IMR-90 (cell line): ENCODE measurements at regions not wholly inside any gene's neighbourhood (a gene's known extent, or its start where the extent isn't known, plus 50 kb on each side); places are given as distances from the start of the nearest gene placed in this dataset.

Source experiments
- ATAC-seq: fragments of 200-7000 bp; cut with Tn5 transposase; 2 replicates; pipeline ENCODE4 v1.9.1; 2020; ENCODE audit warnings: low read depth, mild to moderate bottlenecking, moderate library complexity
- BruUV-seq: library from RNA; stranded (reverse); fragments of 400-500 nt; replicated peaks from 2 replicates; lab custom pipeline; 2021; lab: Mats Ljungman, UMichigan
- CTCF ChIA-PET: fragments of 300-600 bp; formaldehyde crosslinking; extraction: SDS; loops from one replicate; lab custom pipeline; 2021; ENCODE audit warnings: antibody characterized with exemption; lab: Yijun Ruan, JAX
- POLR2A ChIA-PET: fragments of 300-600 bp; sonication (Branson Sonifier 250); formaldehyde crosslinking; loops from one replicate; lab custom pipeline; 2022; ENCODE audit warnings: antibody characterized with exemption; ENCODE audit not compliant: unreplicated experiment; lab: Charles Lee
- DNase-seq: peaks from one replicate; pipeline ENCODE4 v3.0.0; 2013
- H2AFZ ChIP-seq: replicated peaks from 2 replicates; pipeline ENCODE3; 2013; ENCODE audit warnings: low read length, mild to moderate bottlenecking; ENCODE audit not compliant: poor library complexity
- H2AK5ac ChIP-seq: 2 replicates; pipeline ENCODE4 v1.6.1; 2013; ENCODE audit warnings: low read depth, low read length, inconsistent platforms
- H2AK9ac ChIP-seq: replicated peaks from 2 replicates; pipeline ENCODE3; 2013; ENCODE audit warnings: mild to moderate bottlenecking, low read depth, low read length, moderate library complexity; ENCODE audit not compliant: poor library complexity
- H2BK120ac ChIP-seq: 2 replicates; pipeline ENCODE4 v1.6.1; 2013; ENCODE audit warnings: low read depth, low read length, inconsistent platforms
- H2BK15ac ChIP-seq: 3 replicates; pipeline ENCODE4 v1.6.1; 2013; ENCODE audit warnings: low read depth, low read length, inconsistent platforms
- H2BK20ac ChIP-seq: 2 replicates; pipeline ENCODE4 v1.6.1; 2013; ENCODE audit warnings: low read depth, mild to moderate bottlenecking, inconsistent platforms, low read length, moderate library complexity
- H2BK5ac ChIP-seq: 2 replicates; pipeline ENCODE4 v1.6.1; 2013; ENCODE audit warnings: mild to moderate bottlenecking, low read depth, low read length, inconsistent platforms; ENCODE audit not compliant: poor library complexity, severe bottlenecking
- H3K14ac ChIP-seq: replicated peaks from 2 replicates; pipeline ENCODE4 v1.6.1; 2013; ENCODE audit warnings: low read depth, low read length, inconsistent platforms
- H3K18ac ChIP-seq: 2 replicates; pipeline ENCODE4 v1.6.1; 2013; ENCODE audit warnings: low read depth, low read length, control low read depth
- H3K23ac ChIP-seq: 2 replicates; pipeline ENCODE4 v1.6.1; 2013; ENCODE audit warnings: low read depth, low read length, inconsistent platforms
- H3K27ac ChIP-seq: 2 replicates; pipeline ENCODE4 v1.5.1; 2013; ENCODE audit warnings: mild to moderate bottlenecking, control low read depth, low read length; ENCODE audit not compliant: insufficient read depth
- H3K27me3 ChIP-seq: 2 replicates; pipeline ENCODE4 v1.6.1; 2013; ENCODE audit warnings: low read length; ENCODE audit not compliant: control insufficient read depth, insufficient read depth
- H3K36me3 ChIP-seq: 2 replicates; pipeline ENCODE4 v1.6.1; 2013; ENCODE audit warnings: low read length, mixed read lengths; ENCODE audit not compliant: control insufficient read depth, insufficient read depth
- H3K4ac ChIP-seq: 2 replicates; pipeline ENCODE4 v1.6.1; 2013; ENCODE audit warnings: low read depth, low read length, inconsistent platforms
- H3K4me1 ChIP-seq: 2 replicates; pipeline ENCODE4 v1.6.1; 2013; ENCODE audit warnings: low read length, mixed read lengths; ENCODE audit not compliant: control insufficient read depth, insufficient read depth
- H3K4me2 ChIP-seq: 2 replicates; pipeline ENCODE4 v1.6.1; 2013; ENCODE audit warnings: low read depth, mild to moderate bottlenecking, control low read depth, low read length, moderate library complexity
- H3K4me3 ChIP-seq: 2 replicates; pipeline ENCODE4 v1.5.1; 2013; ENCODE audit warnings: low read depth, mild to moderate bottlenecking, control low read depth, low read length, moderate library complexity; ENCODE audit not compliant: insufficient read depth
- H3K56ac ChIP-seq: 2 replicates; pipeline ENCODE4 v1.6.1; 2013; ENCODE audit warnings: low read length, inconsistent platforms; ENCODE audit not compliant: insufficient read depth; ENCODE audit errors: extremely low read depth
- H3K79me1 ChIP-seq, 2 experiments: 2 replicates each; pipeline ENCODE4 v1.6.1; 2013; ENCODE audit warnings: low read length in 2 of 2, inconsistent platforms in 1 of 2, low read depth in 1 of 2
- H3K9ac ChIP-seq: 2 replicates; pipeline ENCODE4 v1.6.1; 2013; ENCODE audit warnings: low read depth, low read length, control low read depth
- H3K9me1 ChIP-seq: 2 replicates; pipeline ENCODE4 v1.6.1; 2013; ENCODE audit warnings: low read length, inconsistent platforms; ENCODE audit not compliant: insufficient read depth
- H3K9me3 ChIP-seq: 2 replicates; pipeline ENCODE4 v1.6.1; 2013; ENCODE audit warnings: low read length; ENCODE audit not compliant: control insufficient read depth, insufficient read depth
- H4K20me1 ChIP-seq: 2 replicates; pipeline ENCODE4 v1.6.1; 2013; ENCODE audit warnings: low read length, inconsistent platforms; ENCODE audit not compliant: insufficient read depth
- H4K5ac ChIP-seq: 2 replicates; pipeline ENCODE4 v1.6.1; 2013; ENCODE audit warnings: mild to moderate bottlenecking, low read depth, low read length, control low read depth
- H4K8ac ChIP-seq, 2 experiments: 2 replicates each; pipeline ENCODE4 v1.6.1; 2013; ENCODE audit warnings: low read depth in 2 of 2, low read length in 2 of 2, control low read depth in 1 of 2, inconsistent platforms in 1 of 2
- H4K91ac ChIP-seq: 2 replicates; pipeline ENCODE4 v1.6.1; 2013; ENCODE audit warnings: low read depth, low read length, inconsistent platforms; ENCODE audit not compliant: insufficient read depth
- BHLHE40 ChIP-seq: fragments of 150-350 bp; IDR thresholded peaks from 2 replicates; pipeline ENCODE4 v1.6.1; 2016; ENCODE audit warnings: mild to moderate bottlenecking, low read depth, low read length
- CHD1 ChIP-seq: IDR thresholded peaks from 2 replicates; pipeline ENCODE4 v1.6.1; 2012; ENCODE audit warnings: low read depth, low read length, improper control_type of control experiment
- CTCF ChIP-seq: conservative IDR thresholded peaks from 2 replicates; pipeline ENCODE4 v1.5.1; 2012; ENCODE audit warnings: mild to moderate bottlenecking, low read depth, low read length, improper control_type of control experiment
- ELK1 ChIP-seq: fragments of 150-350 bp; IDR thresholded peaks from 2 replicates; pipeline ENCODE4 v1.6.1; 2016; ENCODE audit warnings: low read depth, mild to moderate bottlenecking, low read length, moderate library complexity, borderline replicate concordance
- FOS ChIP-seq: fragments of 150-350 bp; IDR thresholded peaks from 2 replicates; pipeline ENCODE4 v1.6.1; 2016; ENCODE audit warnings: low read depth, low read length
- MAFK ChIP-seq: IDR thresholded peaks from 2 replicates; pipeline ENCODE4 v1.6.1; 2012; ENCODE audit warnings: low read depth, low read length, improper control_type of control experiment
- MAZ ChIP-seq: IDR thresholded peaks from 2 replicates; pipeline ENCODE4 v1.6.1; 2012; ENCODE audit warnings: low read depth, mild to moderate bottlenecking, low read length, improper control_type of control experiment, moderate library complexity, borderline replicate concordance
- MXI1 ChIP-seq: IDR thresholded peaks from 2 replicates; pipeline ENCODE4 v1.6.1; 2012; ENCODE audit warnings: low read depth, mild to moderate bottlenecking, low read length, moderate library complexity, borderline replicate concordance
- NFE2L2 ChIP-seq: fragments of 150-350 bp; IDR thresholded peaks from 2 replicates; pipeline ENCODE4 v1.6.1; 2016; ENCODE audit warnings: low read depth, mild to moderate bottlenecking, low read length
- RAD21 ChIP-seq: IDR thresholded peaks from 2 replicates; pipeline ENCODE4 v1.6.1; 2012; ENCODE audit warnings: low read length, improper control_type of control experiment
- RCOR1 ChIP-seq: IDR thresholded peaks from 2 replicates; pipeline ENCODE4 v1.6.1; 2012; ENCODE audit warnings: mild to moderate bottlenecking, low read length, improper control_type of control experiment; ENCODE audit not compliant: insufficient replicate concordance
- RFX5 ChIP-seq: IDR thresholded peaks from 2 replicates; pipeline ENCODE4 v1.8.0; 2012; ENCODE audit warnings: low read depth, mild to moderate bottlenecking, low read length, moderate library complexity
- SMC3 ChIP-seq: fragments of 150-350 bp; IDR thresholded peaks from 2 replicates; pipeline ENCODE4 v1.6.1; 2016; ENCODE audit warnings: low read depth, mild to moderate bottlenecking, antibody characterized with exemption, low read length, moderate library complexity
- USF2 ChIP-seq: fragments of 150-350 bp; IDR thresholded peaks from 2 replicates; pipeline ENCODE4 v1.6.1; 2017; ENCODE audit warnings: mild to moderate bottlenecking, antibody characterized with exemption, low read length, low read depth
- WGBS, 2 experiments: methylation state at CpG; one replicate each; pipeline versions ENCODE4 v1.1.5 to v1.1.7; 2013; ENCODE audit warnings: missing lambda C conversion rate in 2 of 2; ENCODE audit not compliant: insufficient read length in 1 of 2; ENCODE audit errors: extremely low coverage in 2 of 2; 5-methylcytosine and 5-hydroxymethylcytosine counted together
- dilution Hi-C: fragments of 300-500 bp; cut with HindIII; formaldehyde crosslinking; loops from one replicate; pipeline ENCODE4 v1.14.3; 2018; ENCODE audit warnings: low sequenced_read_pairs; ENCODE audit not compliant: unreplicated experiment
- in situ Hi-C: fragments of 300-500 bp; cut with MboI; formaldehyde crosslinking; loops from 3 replicates; pipeline ENCODE4 v1.14.3; 2019; ENCODE audit warnings: low sequenced_read_pairs, inconsistent platforms, mixed read lengths
- intact Hi-C: fragments of 100-400 bp; cut with micrococcal nuclease; formaldehyde crosslinking; loops from 2 replicates; pipeline ENCODE4 v1.10.0; 2022

GRCh38 chr4:33150525-33150910 lies 2430.3 kb downstream of the PCDH7 start:
- H3K14ac ChIP-seq: no peak overlapping the region
- H3K9me1 ChIP-seq: no peaks in the 10 kb centered on the region
- H3K27me3 ChIP-seq: no peaks in the 10 kb centered on the region
- H2AK5ac ChIP-seq: no peak overlapping the region
- H4K8ac ChIP-seq: no peak overlapping the region
- H3K56ac ChIP-seq: no peak overlapping the region
- H2BK20ac ChIP-seq: no peak overlapping the region
- no peak overlapping the region for H2BK120ac ChIP-seq
- dilution Hi-C loops: no loop called here
- no peak overlapping the region for H2AK9ac ChIP-seq
- H3K9ac ChIP-seq: no peak overlapping the region
- no peak for DNase-seq
- no peak overlapping the region for H2AFZ ChIP-seq
- H3K4me2 ChIP-seq: no peak overlapping the region
- no peaks in the 10 kb centered on the region for H3K36me3 ChIP-seq
- ATAC-seq: no peak
- H3K4me3 ChIP-seq: no peak overlapping the region
- H4K91ac ChIP-seq: no peak overlapping the region
- POLR2A ChIA-PET: no interaction called here
- no peak overlapping the region for H2BK15ac ChIP-seq
- no peaks in the 10 kb centered on the region for H3K9me3 ChIP-seq
- H2BK5ac ChIP-seq: no peak overlapping the region
- H4K5ac ChIP-seq: no peak overlapping the region
- no peak for TF ChIP-seq SMC3
- TF ChIP-seq BHLHE40: no peak
- no peak for TF ChIP-seq NFE2L2
- no peak for TF ChIP-seq RFX5
- no peak for TF ChIP-seq MAFK
- TF ChIP-seq CTCF: no peak
- no peak for TF ChIP-seq FOS
- no peak for TF ChIP-seq USF2
- TF ChIP-seq CHD1: no peak
- no peak for TF ChIP-seq RAD21
- TF ChIP-seq MAZ: no peak
- no peak for TF ChIP-seq RCOR1
- TF ChIP-seq ELK1: no peak
- TF ChIP-seq MXI1: no peak
- CTCF ChIA-PET: no interaction called here
- no peak overlapping the region for H3K18ac ChIP-seq
- H3K4ac ChIP-seq: no peak overlapping the region
- no peaks in the 10 kb centered on the region for H3K4me1 ChIP-seq
- H4K20me1 ChIP-seq: no peaks in the 10 kb centered on the region
- intact Hi-C loops: no loop called here
- BruUV-seq: no TSS peak
- in situ Hi-C loops: no loop called here
- H3K23ac ChIP-seq: no peak overlapping the region
- no CpG with 5 or more reads among the region's 3 CpGs for WGBS, 2 experiments
- H3K27ac ChIP-seq: no peak overlapping the region
- no peaks in the 10 kb centered on the region for H3K79me1 ChIP-seq
